ENCODE measurements at regions not wholly inside any gene's neighbourhood (a gene's known extent, or its start where the extent isn't known, plus 50 kb on each side); places are given as distances from the start of the nearest gene placed in this dataset.

- TF ChIP-seq, protein P1, sequence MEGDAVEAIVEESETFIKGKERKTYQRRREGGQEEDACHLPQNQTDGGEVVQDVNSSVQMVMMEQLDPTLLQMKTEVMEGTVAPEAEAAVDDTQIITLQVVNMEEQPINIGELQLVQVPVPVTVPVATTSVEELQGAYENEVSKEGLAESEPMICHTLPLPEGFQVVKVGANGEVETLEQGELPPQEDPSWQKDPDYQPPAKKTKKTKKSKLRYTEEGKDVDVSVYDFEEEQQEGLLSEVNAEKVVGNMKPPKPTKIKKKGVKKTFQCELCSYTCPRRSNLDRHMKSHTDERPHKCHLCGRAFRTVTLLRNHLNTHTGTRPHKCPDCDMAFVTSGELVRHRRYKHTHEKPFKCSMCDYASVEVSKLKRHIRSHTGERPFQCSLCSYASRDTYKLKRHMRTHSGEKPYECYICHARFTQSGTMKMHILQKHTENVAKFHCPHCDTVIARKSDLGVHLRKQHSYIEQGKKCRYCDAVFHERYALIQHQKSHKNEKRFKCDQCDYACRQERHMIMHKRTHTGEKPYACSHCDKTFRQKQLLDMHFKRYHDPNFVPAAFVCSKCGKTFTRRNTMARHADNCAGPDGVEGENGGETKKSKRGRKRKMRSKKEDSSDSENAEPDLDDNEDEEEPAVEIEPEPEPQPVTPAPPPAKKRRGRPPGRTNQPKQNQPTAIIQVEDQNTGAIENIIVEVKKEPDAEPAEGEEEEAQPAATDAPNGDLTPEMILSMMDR (IDR thresholded peaks at IDR 0.05) = no peak
- no peak for TF ChIP-seq POLR2A (IDR thresholded peaks at IDR 0.05)
These were observed 1413.0 kb downstream of the DSC3 start for GRCh38 chr18:29629493-29630036.
